ENCODE measurements at regions not wholly inside any gene's neighbourhood (a gene's known extent, or its start where the extent isn't known, plus 50 kb on each side); places are given as distances from the start of the nearest gene placed in this dataset.

DNA sequence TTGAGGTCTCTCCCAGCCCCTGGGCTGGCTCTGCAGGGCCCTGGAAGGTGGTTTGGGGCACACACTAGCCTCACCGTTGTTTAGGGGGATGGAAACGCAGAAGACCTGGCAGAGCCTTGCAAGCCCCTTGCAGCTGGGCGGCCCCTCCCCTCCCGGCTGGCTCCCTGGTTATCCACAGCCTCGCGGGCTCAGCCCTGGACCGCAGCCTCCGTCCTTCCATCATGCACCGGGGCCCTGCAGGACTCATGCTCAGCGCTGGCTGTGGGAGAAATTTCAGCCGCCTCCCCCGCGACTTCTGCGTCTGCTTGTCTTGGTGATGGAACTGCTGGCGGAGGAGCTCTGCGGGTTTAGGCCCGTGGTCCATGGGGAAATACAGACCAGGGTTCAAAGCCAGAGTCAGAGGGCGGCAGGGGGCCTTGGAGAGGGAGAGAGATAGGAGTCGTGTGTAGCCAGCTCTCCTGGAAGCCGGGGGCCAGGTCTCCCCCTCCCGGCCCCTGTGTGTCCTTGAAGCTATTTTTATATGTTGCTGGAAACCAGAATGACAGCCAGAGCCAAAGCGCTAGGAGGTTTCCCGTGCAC, 75.8 kb upstream of the IER5L start:
- no peak for DNase-seq
- no peaks in the 10 kb centered on the region for H3K9me3 Mint-ChIP-seq (ENCODE audit: insufficient read depth)
- no peaks in the 10 kb centered on the region for H3K36me3 Mint-ChIP-seq (ENCODE audit: low read depth)
- peaks cover 28% of the 10 kb centered on the region for H3K27me3 Mint-ChIP-seq (ENCODE audit: low read depth)
- CTCF ChIA-PET: no interaction called here
- H3K4me1 Mint-ChIP-seq (ENCODE audit: low read depth): peaks cover 13% of the 10 kb centered on the region
- no peak for ATAC-seq
- H3K4me3 Mint-ChIP-seq: no peak overlapping the region
- POLR2A ChIA-PET: no interaction called here
- H3K27ac Mint-ChIP-seq: no peak overlapping the region

DNA sequence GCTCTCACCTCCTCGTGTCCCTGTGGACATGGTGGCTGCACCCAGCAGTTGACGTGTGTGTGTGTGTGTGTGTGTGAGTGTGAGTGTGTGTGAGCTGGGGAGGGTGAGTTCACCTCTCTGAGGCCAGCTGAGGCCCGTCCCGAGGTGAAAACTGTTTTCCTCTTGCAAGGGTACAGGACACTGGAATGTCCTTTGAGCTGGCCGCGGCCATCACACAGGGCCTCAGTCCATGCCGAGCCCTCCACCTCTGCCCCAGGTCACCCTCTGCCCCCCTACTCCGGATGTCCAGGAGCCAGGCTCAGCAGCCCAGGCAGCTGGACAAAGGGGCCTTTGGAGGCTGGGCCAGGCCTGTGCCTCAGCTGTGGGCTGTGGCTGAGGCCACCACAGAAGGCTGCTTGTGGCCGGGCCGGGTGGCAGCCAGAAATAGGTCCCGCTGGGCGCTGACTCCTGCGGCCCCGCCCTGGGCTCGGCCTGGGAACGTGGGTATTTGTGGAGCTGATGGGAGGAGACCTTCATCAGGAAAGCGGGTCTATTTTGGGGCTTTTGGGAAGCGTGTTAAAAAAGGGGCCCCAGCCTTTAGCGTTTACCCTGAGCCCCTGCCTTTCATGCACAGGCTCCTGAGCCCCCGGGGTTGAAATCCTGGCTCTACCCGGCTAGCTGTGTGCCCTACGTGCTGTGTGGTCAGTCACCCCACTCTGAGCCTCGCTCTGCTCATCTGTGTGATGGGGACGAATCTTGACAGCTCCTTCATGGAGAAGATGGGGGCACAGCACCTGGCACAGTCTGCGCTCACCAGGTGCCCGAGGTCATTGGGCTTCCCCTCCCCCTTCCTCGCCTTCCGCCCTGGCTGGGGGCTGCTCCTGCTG, 75.1 kb upstream of the IER5L start:
- Mint-ChIP-seq H3K27ac (no peak overlapping the region), H3K36me3 (ENCODE audit: low read depth) (no peaks in the 10 kb centered on the region), H3K27me3 (ENCODE audit: low read depth) (peaks cover 27% of the 10 kb centered on the region), H3K4me3 (no peak overlapping the region), H3K4me1 (ENCODE audit: low read depth) (peaks cover 12% of the 10 kb centered on the region), H3K9me3 (ENCODE audit: insufficient read depth) (no peaks in the 10 kb centered on the region)
- ATAC-seq: no peak
- POLR2A ChIA-PET: interaction anchor here (1.1 kb wide), 1 partner anchor 17 kb away, joined by 4 read pairs; no protein-coding TSS in a partner anchor
- CTCF ChIA-PET: no interaction called here
- no peak for DNase-seq

DNA sequence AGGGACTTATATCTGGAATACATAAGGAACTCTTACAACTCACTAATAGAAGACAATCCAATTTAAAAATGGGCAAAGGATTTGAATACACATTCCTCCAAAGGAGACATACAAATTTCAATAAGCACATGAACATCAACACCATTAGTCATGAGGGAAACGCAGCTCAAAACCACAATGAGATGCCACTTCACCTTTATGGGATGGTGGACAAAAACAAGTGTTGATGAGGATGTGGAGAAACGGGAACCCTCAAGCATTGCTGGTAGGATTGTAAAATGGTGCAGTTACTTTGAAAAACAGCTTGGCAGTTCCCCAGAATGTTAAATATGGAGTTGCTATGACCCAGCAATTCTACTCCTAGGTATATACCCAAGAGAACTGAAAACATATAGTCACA, 72.7 kb upstream of the IER5L start:
- H3K27ac Mint-ChIP-seq: no peak overlapping the region
- POLR2A ChIA-PET: interaction anchor here (0.7 kb wide), 1 partner anchor 12 kb away, joined by 3 read pairs; no protein-coding TSS in a partner anchor

DNA sequence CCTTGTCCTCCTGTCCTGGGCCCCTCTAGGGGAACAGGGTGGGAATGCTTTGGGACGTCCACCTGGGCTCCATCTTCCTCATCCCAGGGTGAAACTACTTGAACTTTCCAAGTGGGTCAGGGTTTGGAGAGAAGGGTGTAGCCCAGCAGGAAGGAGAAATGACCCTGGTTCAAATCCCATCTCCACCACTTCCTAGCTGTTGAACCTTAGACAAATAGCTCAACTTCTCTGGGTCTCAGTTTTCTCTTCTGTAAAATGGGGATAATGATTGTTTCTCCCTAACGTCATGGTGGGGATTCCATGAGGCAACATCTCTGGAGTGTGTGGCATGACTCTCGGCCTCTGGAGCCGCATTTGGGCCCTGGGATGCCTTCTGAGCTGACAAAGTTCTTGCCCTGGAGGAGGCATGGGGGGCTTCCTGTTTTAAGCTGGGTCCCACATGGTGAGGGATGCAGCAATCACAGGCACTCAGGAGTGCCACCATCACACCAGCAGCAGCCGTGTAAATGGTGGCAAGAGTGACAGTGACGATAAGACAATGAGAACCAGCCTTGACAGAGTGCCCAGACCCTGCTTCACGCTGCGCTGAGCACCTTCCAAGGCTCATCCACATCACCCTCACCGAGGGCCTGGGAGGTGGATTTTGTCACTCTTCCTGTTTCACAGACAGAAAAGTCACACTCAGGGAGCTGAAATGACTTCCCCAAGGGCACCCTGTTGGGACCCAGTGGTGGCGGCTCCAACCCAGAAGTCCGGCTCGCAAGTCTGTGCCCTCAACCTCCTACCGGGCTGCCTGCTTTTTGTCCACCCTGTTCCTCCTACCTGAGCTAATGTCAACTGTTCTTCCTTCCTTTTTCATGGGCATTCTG, 69.5 kb upstream of the IER5L start:
- Mint-ChIP-seq H3K4me1 (ENCODE audit: low read depth) (peaks cover 5% of the 10 kb centered on the region), H3K4me3 (no peak overlapping the region), H3K27ac (no peak overlapping the region), H3K36me3 (ENCODE audit: low read depth) (no peaks in the 10 kb centered on the region), H3K9me3 (ENCODE audit: insufficient read depth) (no peaks in the 10 kb centered on the region), H3K27me3 (ENCODE audit: low read depth) (peaks cover 4% of the 10 kb centered on the region)
- no peak for DNase-seq
- no peak for ATAC-seq
- POLR2A ChIA-PET: interaction anchor here (0.6 to 1.4 kb wide), 2 partner anchors 10 to 373 kb away, joined by 3 to 4 read pairs; no protein-coding TSS in a partner anchor
- CTCF ChIA-PET: no interaction called here

More for the DNA sequence above, 72.7 kb upstream of the IER5L start:
- Mint-ChIP-seq H3K36me3 (ENCODE audit: low read depth) (no peaks in the 10 kb centered on the region), H3K4me3 (no peak overlapping the region), H3K27me3 (ENCODE audit: low read depth) (peaks cover 11% of the 10 kb centered on the region), H3K4me1 (ENCODE audit: low read depth) (peaks cover 5% of the 10 kb centered on the region), H3K9me3 (ENCODE audit: insufficient read depth) (no peaks in the 10 kb centered on the region)
- DNase-seq (no peak), ATAC-seq (no peak)
- CTCF ChIA-PET: interaction anchor here (1.2 kb wide), 2 partner anchors 17 to 29 kb away, joined by 3 read pairs; no protein-coding TSS in a partner anchor

DNA sequence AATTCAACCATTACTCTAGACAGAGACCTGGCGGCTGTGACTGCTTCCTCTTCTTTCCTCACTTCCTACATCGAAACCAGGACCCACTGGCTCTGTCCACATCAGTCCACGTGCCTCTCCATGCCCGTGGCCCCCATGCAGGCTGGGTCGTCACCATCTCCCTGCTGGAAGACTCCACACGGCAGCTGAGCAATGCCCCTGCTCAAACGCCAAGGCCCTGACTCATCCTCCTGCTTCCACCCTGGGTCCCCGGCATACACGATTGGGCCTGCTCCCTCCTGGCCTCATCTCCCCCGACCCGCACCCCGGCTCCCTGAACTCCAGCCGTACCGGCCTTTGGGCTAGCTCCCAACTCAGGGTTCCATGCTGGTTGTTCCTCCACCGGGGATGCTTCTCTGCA, 67.2 kb upstream of the IER5L start:
- H3K4me1 Mint-ChIP-seq (ENCODE audit: low read depth): peaks cover 10% of the 10 kb centered on the region
- DNase-seq (no peak), ATAC-seq (no peak)
- ChIA-PET CTCF (no interaction called here), POLR2A (no interaction called here)
- no peak overlapping the region for H3K27ac Mint-ChIP-seq
- no peak overlapping the region for H3K4me3 Mint-ChIP-seq
- no peaks in the 10 kb centered on the region for H3K36me3 Mint-ChIP-seq (ENCODE audit: low read depth)
- H3K27me3 Mint-ChIP-seq (ENCODE audit: low read depth): peaks cover 4% of the 10 kb centered on the region
- no peaks in the 10 kb centered on the region for H3K9me3 Mint-ChIP-seq (ENCODE audit: insufficient read depth)

DNA sequence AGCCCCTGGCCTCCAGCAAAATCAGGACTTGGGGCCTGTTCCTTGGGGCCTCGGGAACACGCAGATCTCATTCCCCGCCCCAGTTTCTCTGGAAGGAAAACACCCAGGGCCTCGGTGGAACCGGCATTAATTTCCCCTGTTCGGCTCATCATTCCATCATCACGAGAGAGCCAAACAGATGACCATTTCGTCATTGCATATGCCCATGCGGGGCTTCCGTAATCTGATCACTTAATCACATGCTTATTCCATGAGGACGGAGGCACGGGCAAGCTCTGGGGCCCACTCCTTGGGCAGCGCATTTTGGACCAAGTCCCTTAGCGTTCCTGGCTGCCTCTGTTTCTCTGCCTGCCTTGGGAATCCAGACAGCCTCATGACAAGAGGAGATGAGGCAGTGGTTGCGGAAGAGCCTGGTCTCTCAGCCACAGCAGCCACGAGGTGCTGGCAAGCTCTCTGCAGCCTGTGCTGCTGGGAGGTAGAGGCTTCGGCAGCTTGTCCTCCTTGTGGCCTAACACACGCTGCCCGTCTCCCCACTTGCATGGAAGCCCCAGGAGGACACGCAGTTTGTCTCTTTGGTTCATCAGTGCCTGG, 65.0 kb upstream of the IER5L start:
- H3K36me3 Mint-ChIP-seq (ENCODE audit: low read depth): no peaks in the 10 kb centered on the region
- no peaks in the 10 kb centered on the region for H3K9me3 Mint-ChIP-seq (ENCODE audit: insufficient read depth)
- H3K4me1 Mint-ChIP-seq (ENCODE audit: low read depth): peaks cover 20% of the 10 kb centered on the region
- ATAC-seq (no peak), DNase-seq (no peak)
- POLR2A ChIA-PET: no interaction called here
- CTCF ChIA-PET: no interaction called here
- no peak overlapping the region for H3K4me3 Mint-ChIP-seq
- H3K27ac Mint-ChIP-seq: no peak overlapping the region
- H3K27me3 Mint-ChIP-seq (ENCODE audit: low read depth): no peaks in the 10 kb centered on the region

DNA sequence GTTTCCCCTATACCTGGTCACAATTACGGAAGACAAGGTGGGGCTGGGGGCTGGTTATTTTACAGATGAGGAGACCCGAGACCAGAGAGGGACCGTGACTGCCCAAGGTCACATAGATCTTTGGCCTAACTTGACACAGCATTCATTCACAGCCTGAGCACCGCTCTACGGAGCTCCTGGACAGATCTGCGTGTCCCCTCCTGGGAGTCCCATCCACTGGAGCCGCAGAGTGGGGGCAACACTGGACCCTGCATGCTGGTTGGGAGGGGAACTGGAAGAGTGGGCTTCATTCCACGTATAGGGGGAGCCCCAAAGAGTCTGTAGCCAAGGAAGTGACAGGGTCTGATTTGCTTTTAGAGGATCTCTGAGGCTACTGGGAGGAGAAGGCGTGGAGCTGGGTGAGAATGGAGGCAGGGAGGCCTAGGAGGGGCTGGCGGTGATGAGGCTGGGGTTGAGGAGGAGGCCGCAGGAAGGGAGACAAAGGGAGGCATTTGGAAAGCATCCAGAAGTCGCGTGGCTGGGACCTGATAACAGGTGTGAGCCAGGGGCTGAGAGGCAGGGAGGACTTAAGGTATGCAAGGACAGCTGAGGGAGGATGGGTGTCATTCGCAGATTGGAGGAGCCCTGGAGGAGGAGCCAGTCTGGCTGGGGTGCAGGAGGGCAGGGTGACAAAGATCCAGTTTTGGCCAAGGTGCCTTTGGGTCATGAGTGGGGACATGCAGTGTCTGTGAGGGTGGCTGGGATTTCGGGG, 64.3 kb upstream of the IER5L start:
- Mint-ChIP-seq H3K4me1 (ENCODE audit: low read depth) (peaks cover 27% of the 10 kb centered on the region), H3K27me3 (ENCODE audit: low read depth) (no peaks in the 10 kb centered on the region), H3K27ac (no peak overlapping the region), H3K9me3 (ENCODE audit: insufficient read depth) (no peaks in the 10 kb centered on the region), H3K4me3 (no peak overlapping the region), H3K36me3 (ENCODE audit: low read depth) (no peaks in the 10 kb centered on the region)
- DNase-seq (no peak), ATAC-seq (no peak)
- POLR2A ChIA-PET: no interaction called here
- CTCF ChIA-PET: no interaction called here

DNA sequence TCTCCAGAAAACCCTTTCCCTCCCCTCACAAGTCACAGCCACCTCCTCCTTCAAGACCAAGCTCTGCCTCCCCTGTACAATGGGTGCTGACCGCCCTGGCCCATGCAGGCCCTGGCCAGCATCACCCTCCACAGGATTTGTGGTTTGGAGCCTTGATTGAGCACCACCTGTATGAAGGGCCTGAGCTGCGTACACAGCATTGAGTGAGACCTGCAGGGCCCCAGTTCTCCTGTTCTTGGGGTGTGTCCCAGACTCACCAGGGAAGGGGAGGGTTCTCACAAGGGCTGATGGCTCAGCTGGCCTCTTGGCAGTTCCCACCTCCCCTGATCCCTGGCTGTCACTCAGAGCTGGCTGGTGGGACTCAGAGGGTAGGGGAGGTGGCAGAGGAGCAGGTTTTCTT, 63.7 kb upstream of the IER5L start:
- Mint-ChIP-seq H3K36me3 (ENCODE audit: low read depth) (no peaks in the 10 kb centered on the region), H3K27me3 (ENCODE audit: low read depth) (no peaks in the 10 kb centered on the region), H3K4me1 (ENCODE audit: low read depth) (peaks cover 33% of the 10 kb centered on the region), H3K4me3 (no peak overlapping the region), H3K9me3 (ENCODE audit: insufficient read depth) (no peaks in the 10 kb centered on the region), H3K27ac (no peak overlapping the region)
- ATAC-seq (no peak), DNase-seq (no peak)
- POLR2A ChIA-PET: no interaction called here
- CTCF ChIA-PET: no interaction called here

DNA sequence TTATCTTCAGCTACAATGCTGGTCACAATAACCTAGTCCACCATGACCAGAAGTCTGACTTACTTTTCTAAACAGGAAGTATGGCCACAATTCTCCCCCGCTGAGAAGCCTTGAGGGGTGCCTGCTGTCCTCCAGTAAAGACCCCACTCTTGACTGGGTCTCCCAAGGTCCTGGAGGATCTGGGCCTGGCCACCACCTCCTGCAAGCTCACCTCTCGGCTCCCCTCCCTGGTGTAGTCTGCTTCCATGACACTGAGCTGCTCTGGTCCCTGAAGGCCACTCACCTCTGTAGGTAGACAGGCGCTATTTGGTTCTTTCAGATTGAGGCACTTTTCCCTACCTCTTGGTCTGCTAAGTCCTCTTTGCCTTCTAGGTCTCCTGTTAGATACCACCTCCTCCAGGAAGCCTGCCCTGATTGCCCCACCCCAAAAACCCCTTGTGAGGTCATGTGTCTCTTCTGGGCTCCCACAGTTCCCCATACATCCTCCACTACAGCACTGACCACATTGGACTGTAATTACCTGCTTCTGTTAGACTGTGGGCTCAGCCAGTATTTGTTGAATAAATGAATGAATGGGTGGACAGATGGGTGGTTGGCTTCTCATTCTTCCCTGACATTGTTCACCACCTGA, 62.6 kb upstream of the IER5L start:
- POLR2A ChIA-PET: interaction anchor here (0.8 kb wide), 1 partner anchor 62 kb away, joined by 3 read pairs; the partner anchor contains the start of gene IER5L

DNA sequence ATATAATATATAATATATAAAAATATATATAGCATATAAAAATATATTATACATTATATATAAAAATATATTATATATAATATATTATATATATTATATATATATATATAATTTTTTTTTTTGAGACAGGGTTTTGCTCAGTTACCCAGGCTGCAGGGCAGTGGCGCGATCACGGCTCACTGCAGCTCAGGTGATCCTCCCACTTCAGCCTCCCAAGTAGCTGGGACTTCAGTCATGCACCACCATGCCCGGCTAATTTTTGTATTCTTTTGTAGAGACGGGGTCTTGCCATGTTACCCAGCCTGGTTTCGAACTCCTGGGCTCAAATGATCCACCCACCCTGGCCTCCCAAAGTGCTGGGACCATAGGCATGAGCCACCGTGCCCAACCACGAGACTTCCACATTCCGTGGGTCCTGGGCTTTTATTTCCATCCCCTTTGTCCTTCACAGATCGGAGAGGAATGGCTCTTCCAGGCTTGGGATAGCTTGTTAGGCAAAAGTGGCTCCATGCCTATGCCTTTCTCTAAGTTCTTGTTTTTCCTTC, 62.0 kb upstream of the IER5L start:
- H3K4me1 Mint-ChIP-seq (ENCODE audit: low read depth): peaks cover 49% of the 10 kb centered on the region
- DNase-seq (no peak), ATAC-seq (no peak)
- H3K27ac Mint-ChIP-seq: peak overlapping the region; percentile 25
- no peak overlapping the region for H3K4me3 Mint-ChIP-seq
- ChIA-PET POLR2A (interaction anchor here (0.8 kb wide), 1 partner anchor 62 kb away, joined by 3 read pairs; the partner anchor contains the start of gene IER5L), CTCF (interaction anchor here (0.7 to 1.1 kb wide), 2 partner anchors 30 to 385 kb away, joined by 3 read pairs; no protein-coding TSS in a partner anchor)
- H3K36me3 Mint-ChIP-seq (ENCODE audit: low read depth): no peaks in the 10 kb centered on the region
- no peaks in the 10 kb centered on the region for H3K27me3 Mint-ChIP-seq (ENCODE audit: low read depth)
- no peaks in the 10 kb centered on the region for H3K9me3 Mint-ChIP-seq (ENCODE audit: insufficient read depth)

More for the DNA sequence above, 62.6 kb upstream of the IER5L start:
- DNase-seq (no peak), ATAC-seq (no peak)
- H3K27me3 Mint-ChIP-seq (ENCODE audit: low read depth): no peaks in the 10 kb centered on the region
- H3K27ac Mint-ChIP-seq: no peak overlapping the region
- H3K36me3 Mint-ChIP-seq (ENCODE audit: low read depth): no peaks in the 10 kb centered on the region
- peaks cover 43% of the 10 kb centered on the region for H3K4me1 Mint-ChIP-seq (ENCODE audit: low read depth)
- no peaks in the 10 kb centered on the region for H3K9me3 Mint-ChIP-seq (ENCODE audit: insufficient read depth)
- no peak overlapping the region for H3K4me3 Mint-ChIP-seq
- CTCF ChIA-PET: interaction anchor here (0.7 to 1.1 kb wide), 2 partner anchors 29 to 384 kb away, joined by 3 read pairs; no protein-coding TSS in a partner anchor

Data from activated CD8-positive, alpha-beta T cell treated with anti-CD3 and anti-CD28 coated beads, Interleukin-2, amount 10 ng/mL, durations not matched to agents 7 days and 5 days (primary cell).